Right cardiac atrium (tissue), 5 donors: ENCODE measurements at regions not wholly inside any gene's neighbourhood (a gene's known extent, or its start where the extent isn't known, plus 50 kb on each side); places are given as distances from the start of the nearest gene placed in this dataset.
A peak's percentile ranks its signal among the peaks of the same experiment; 100 is the strongest.
"Not testable (repeated sequence)": the region's sequence is repeated elsewhere in the genome, so short reads cannot be mapped to it uniquely, and the experiment has no call there.

Source experiments
- ATAC-seq, 2 donors: fragments of 200-7000 bp; cut with Tn5 transposase; one replicate each; pipeline versions ENCODE4 v1.8.0 to v1.9.1; 2020; ENCODE audit warnings: moderate library complexity in 2 of 2, mild to moderate bottlenecking in 1 of 2
- DNase-seq, 3 donors: peaks; one replicate each; pipeline ENCODE4 v3.0.0-alpha.2; 2020
- H3K27ac ChIP-seq: one replicate; pipeline ENCODE4 v1.5.1; 2013; ENCODE audit warnings: mild to moderate bottlenecking, low read length, control low read depth, moderate library complexity
- H3K27me3 ChIP-seq: one replicate; pipeline ENCODE4 v1.6.1; 2013; ENCODE audit not compliant: control insufficient read depth, insufficient read depth
- H3K4me1 ChIP-seq: one replicate; pipeline ENCODE4 v1.6.1; 2013; ENCODE audit warnings: low read length; ENCODE audit not compliant: control insufficient read depth, insufficient read depth
- H3K4me3 ChIP-seq: one replicate; pipeline ENCODE4 v1.5.1; 2013; ENCODE audit warnings: low read length, control low read depth
- H3K9me3 ChIP-seq: one replicate; pipeline ENCODE4 v1.6.1; 2013; ENCODE audit warnings: low read length; ENCODE audit not compliant: control insufficient read depth
- WGBS: extraction: QIAGEN DNeasy Blood & Tissue Kit; methylation state at CpG from one replicate; pipeline ENCODE4 v1.1.7; 2013; 5-methylcytosine and 5-hydroxymethylcytosine counted together
- intact Hi-C, 4 donors: fragments of 100-400 bp; cut with DNase I; formaldehyde crosslinking; loops; one replicate each; pipeline versions ENCODE4 v1.11.0 to v1.14.0; 2022 to 2023
- donor health status: healthy with polysubstance abuse.
- donor health status: DM: no; HTN: yes; CAD: no.
- donor health status: DM: no; HTN: no; CAD: no.
- donor health status: DM: no; HTN: yes; CAD: no; lungs with severe emphysema.
- donor health status: DM: yes; HTN: yes; CAD: no.

- Histone ChIP-seq H3K9me3 (no peaks in the 10 kb centered on the region), H3K4me1 (no peaks in the 10 kb centered on the region), H3K4me3 (no peak overlapping the region), H3K27me3 (no peaks in the 10 kb centered on the region), H3K27ac (no peak overlapping the region)
- DNase-seq (no peak), ATAC-seq (no peak)
- intact Hi-C loops: no loop called here
- 82% methylated on average over 4 of the region's 4 CpGs for whole genome bisulfite sequencing
Measured at GRCh38 chr5:135150767-135151166, 116.7 kb upstream of the PITX1 start.

- intact Hi-C loops: no loop called here
- H3K4me3 ChIP-seq: no peak overlapping the region
- H3K4me1 ChIP-seq: no peaks in the 10 kb centered on the region
- no peaks in the 10 kb centered on the region for H3K27me3 ChIP-seq
- 73% methylated on average over 13 of the region's 13 CpGs for WGBS
- DNase-seq (no peak), ATAC-seq (peak in 1 of 2 donors; percentile 14)
- H3K27ac ChIP-seq: no peak overlapping the region
- H3K9me3 ChIP-seq: no peaks in the 10 kb centered on the region
Measured at GRCh38 chr5:135149956-135150723, 116.1 kb upstream of the PITX1 start.

DNA sequence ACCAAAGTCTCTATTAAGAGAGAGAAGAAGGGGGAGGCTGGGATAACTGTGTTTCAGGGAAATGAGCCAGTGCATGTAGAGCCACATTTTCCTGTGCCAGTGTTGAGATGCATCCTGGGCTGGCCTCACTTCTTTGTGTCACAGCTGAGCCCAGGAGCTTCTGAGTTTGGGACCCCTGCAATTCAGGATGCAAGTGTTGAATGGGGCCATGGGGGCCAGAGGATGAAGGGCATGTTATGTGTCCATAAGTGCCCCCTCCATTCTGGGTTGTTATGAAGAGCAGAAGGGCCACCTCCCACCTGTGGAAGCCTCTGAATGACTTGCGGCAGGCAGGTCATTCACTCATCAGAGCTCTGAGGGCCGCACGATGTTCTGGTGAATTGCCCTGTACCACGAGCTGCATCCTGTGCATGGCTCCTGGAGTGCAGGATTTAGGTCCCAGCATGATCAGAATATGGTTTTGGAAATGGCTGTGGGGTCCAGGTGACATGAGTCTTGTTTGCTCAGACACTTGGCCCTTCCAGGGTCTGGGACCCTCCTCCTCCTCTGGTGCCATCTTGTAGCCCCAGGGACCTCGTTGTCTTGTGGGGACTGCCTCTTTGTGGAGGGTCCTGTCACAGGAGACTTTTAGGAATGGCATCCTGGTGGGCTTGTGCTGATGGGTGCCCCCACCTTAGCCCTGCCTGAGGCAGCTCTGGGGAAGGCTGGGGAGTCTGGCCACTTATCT is 115.4 kb upstream of the PITX1 start:
- H3K4me1 ChIP-seq: no peaks in the 10 kb centered on the region
- no peaks in the 10 kb centered on the region for H3K9me3 ChIP-seq
- intact Hi-C loops: no loop called here
- 80% methylated on average over 5 of the region's 5 CpGs for WGBS
- no peaks in the 10 kb centered on the region for H3K27me3 ChIP-seq
- ATAC-seq (no peak), DNase-seq (no peak)
- H3K27ac ChIP-seq: no peak overlapping the region
- no peak overlapping the region for H3K4me3 ChIP-seq

DNA sequence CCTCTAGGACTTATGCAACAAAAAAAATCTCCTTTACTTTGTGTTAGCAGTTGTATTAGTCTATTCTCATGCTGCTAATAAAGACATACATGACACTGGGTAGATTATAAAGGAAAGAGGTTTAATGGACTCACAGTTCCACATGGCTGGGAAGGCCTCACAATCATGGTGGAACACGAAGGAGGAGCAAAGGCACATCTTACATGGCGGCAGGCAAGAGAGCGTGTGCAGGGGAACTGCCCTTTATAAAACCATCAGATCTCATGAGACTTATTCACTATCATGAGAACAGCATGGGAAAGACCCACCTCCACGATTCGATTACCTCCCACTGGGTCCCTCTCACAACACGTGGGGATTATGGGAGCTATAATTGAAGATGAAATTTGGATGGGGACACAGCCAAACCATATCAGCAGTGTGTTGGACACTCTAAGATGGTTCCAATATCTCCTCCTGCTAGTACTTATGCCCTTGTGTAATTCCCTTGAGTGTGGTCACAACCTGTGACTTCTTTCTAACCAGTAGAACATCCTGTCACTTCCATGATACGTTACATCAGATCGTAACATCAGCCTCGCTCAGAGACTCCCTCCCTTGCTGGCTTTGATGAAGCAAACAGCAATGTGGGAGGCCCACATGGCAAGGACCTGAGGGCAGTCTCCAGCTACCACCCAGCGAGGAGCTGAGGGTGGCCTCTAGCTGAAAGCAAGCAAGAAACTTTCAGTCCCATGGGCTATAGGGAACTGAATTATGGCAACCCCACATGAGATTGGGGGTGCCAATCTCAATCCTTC is 113.5 kb upstream of the PITX1 start:
- H3K9me3 ChIP-seq: no peaks in the 10 kb centered on the region
- 89% methylated on average over 10 of the region's 10 CpGs for WGBS
- ATAC-seq (no peak), DNase-seq (no peak)
- intact Hi-C loops: no loop called here
- no peaks in the 10 kb centered on the region for H3K27me3 ChIP-seq
- H3K4me1 ChIP-seq: no peaks in the 10 kb centered on the region
- no peak overlapping the region for H3K4me3 ChIP-seq
- no peak overlapping the region for H3K27ac ChIP-seq

GRCh38 chr5:135145985-135146384 is 112.0 kb upstream of the PITX1 start:
- Histone ChIP-seq H3K27ac (no peak overlapping the region), H3K27me3 (no peaks in the 10 kb centered on the region), H3K9me3 (no peaks in the 10 kb centered on the region), H3K4me3 (no peak overlapping the region), H3K4me1 (no peaks in the 10 kb centered on the region)
- intact Hi-C loops: no loop called here
- DNase-seq: no peak
- ATAC-seq: no peak
- 97% methylated on average over 2 of the region's 2 CpGs for WGBS

DNA sequence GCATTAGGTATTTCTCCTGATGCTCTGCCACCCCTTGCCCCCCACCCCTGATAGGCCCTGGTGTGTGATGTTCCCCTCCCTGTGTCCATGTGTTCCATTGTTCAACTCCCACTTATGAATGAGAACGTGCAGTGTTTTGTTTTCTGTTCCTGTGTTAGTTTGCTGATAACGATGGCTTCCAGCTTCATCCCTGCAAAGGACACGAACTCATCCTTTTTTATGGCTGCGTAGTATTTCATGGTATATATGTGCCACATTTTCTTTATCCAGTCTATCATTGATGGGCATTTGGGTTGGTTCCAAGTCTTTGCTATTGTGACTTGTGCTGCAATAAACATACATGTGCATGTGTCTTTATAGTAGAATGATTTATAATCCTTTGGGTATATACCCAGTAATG is 109.7 kb upstream of the PITX1 start:
- H3K4me3 ChIP-seq, ATAC-seq, intact Hi-C loops, H3K27ac ChIP-seq, DNase-seq, H3K9me3 ChIP-seq, H3K4me1 ChIP-seq, H3K27me3 ChIP-seq: not testable (repeated sequence)
- WGBS: 69% methylated on average over 4 of the region's 4 CpGs

DNA sequence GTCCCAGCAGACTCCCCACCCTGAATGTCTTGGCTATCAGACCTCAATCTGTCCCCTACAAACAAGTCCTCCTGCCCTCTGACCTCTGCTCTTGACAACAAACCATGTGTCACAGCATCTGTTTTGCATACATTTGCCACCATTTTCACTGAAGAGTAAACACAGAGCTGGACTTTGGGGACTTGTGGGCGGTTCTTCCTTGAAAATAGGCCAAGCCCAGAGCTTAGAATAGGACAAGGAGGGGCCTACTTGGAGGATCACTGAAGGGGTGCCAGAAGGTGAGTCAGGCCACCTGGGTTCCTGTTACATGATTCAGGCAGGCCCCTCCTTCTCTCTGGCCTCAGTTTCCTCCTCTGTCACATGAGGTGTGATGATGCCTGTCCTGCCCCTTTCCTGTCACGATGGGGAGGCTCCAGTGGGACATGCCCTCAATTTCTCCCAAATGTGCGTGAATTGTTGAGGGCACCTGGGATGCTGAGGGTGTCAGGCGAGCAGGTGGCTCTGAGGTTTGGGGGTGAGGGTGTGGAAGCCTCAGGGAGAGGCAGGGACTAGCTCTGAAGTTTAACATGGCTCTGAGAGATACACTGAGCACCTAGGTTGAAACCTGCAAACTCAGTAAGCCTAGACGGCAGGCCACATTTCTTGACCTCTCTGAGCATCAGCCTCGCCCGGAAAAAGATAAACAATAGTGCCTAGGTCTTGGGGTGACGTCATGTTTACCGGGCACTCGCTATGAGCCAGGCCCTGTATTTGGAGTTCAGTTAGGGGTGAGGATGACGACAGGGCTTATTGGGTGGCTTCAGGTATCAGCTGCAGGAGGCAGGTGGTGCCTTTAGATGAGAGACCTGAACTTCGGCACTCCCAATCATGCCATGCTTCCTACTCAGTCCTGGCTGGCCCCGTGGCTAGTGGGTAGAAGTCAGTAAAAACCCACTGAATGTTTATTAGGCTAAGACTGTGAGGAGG is 107.6 kb upstream of the PITX1 start:
- WGBS: 81% methylated on average over 13 of the region's 13 CpGs
- intact Hi-C loops: no loop called here
- no peak overlapping the region for H3K4me3 ChIP-seq
- no peak overlapping the region for H3K27ac ChIP-seq
- ATAC-seq (no peak), DNase-seq (no peak)
- H3K27me3 ChIP-seq: no peaks in the 10 kb centered on the region
- H3K4me1 ChIP-seq: no peaks in the 10 kb centered on the region
- H3K9me3 ChIP-seq: no peaks in the 10 kb centered on the region

DNA sequence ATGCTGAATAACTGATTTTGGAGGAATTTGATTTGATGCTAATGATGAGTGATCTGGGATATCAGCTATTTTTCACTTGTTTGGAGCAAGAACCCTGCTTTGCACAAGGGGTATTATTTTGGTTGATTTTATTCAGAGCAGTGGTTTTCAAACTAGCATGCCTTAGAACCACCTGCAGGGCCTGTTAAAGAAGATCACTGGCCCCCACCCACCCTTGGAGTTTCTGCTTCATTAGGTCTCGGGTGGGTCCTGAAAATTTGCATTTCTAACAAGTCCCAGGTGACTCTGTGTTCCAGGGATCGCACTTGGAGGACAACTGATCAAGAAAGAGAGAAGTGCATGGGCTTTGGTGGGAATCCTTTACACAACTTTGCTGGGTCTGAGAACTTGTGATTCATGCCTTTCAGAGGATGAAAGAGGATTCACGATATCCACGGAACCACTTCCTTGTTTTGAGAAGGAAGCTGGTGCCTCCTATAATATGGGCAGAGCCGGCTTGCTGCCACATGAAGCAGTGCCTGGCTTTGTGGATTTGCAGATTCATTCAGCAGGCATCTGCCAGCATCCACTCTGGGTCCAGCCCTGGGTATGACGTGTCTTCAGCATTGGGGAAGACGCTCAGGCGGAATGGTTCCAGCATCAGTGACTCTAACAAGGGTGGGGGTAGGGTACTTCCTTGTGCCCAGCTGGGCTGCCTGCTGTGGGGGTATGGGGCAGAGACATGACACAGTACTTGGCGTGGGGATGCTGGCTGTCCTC is 106.6 kb upstream of the PITX1 start:
- Histone ChIP-seq H3K4me1 (no peaks in the 10 kb centered on the region), H3K27me3 (no peaks in the 10 kb centered on the region), H3K4me3 (no peak overlapping the region), H3K27ac (no peak overlapping the region), H3K9me3 (no peaks in the 10 kb centered on the region)
- DNase-seq (peak in 1 of 3 donors; percentile 43), ATAC-seq (peak; percentile 32 to 64)
- 62% methylated on average over 9 of the region's 9 CpGs for WGBS
- intact Hi-C loops: no loop called here

GRCh38 chr5:135139381-135140134 is 105.5 kb upstream of the PITX1 start:
- H3K27ac ChIP-seq: no peak overlapping the region
- intact Hi-C loops: no loop called here
- no peak for DNase-seq

More at GRCh38 chr5:135139381-135140134, 105.5 kb upstream of the PITX1 start:
- peak in 1 of 2 donors; percentile 46 for ATAC-seq
- Histone ChIP-seq H3K4me1 (no peaks in the 10 kb centered on the region), H3K27me3 (no peaks in the 10 kb centered on the region), H3K9me3 (no peaks in the 10 kb centered on the region), H3K4me3 (no peak overlapping the region)
- 76% methylated on average over 12 of the region's 12 CpGs for WGBS
